ENCODE measurements at regions not wholly inside any gene's neighbourhood (a gene's known extent, or its start where the extent isn't known, plus 50 kb on each side); places are given as distances from the start of the nearest gene placed in this dataset.
A peak's percentile ranks its signal among the peaks of the same experiment; 100 is the strongest.

GRCh38 chr1:234851450-234852438 is 241.8 kb upstream of the IRF2BP2 start:
- no peak overlapping the region for H3K27ac ChIP-seq (ENCODE audit: extremely low read depth, low read depth, low read length)
- no peaks in the 10 kb centered on the region for H3K9me3 ChIP-seq (ENCODE audit: control insufficient read depth, insufficient read depth, low read depth, low read length)
- POLR2A ChIA-PET, result interaction anchor here (1.0 to 1.6 kb wide), 2 partner anchors 12 to 23 kb away, joined by 3 read pairs; no protein-coding TSS in a partner anchor
- CTCF ChIA-PET, result interaction anchor here (0.7 to 1.2 kb wide), 2 partner anchors 12 to 1462 kb away, joined by 3 to 6 read pairs; no protein-coding TSS in a partner anchor
- peak; percentile 58 for TF ChIP-seq ZBTB48 (tag by site-specific recombination; IDR thresholded peaks at IDR 0.05)
- TF ChIP-seq ZFP69B (tag by site-specific recombination; IDR thresholded peaks at IDR 0.05), result peak; percentile 81
- peak; percentile 44 for TF ChIP-seq ZIC2 (tag by site-specific recombination; IDR thresholded peaks at IDR 0.05)
- no peak for TF ChIP-seq ZNF501 (tag by site-specific recombination; IDR thresholded peaks at IDR 0.05)
- 0 out of 2 replicates have a peak, but pooled peaks have one; percentile 28 for TF ChIP-seq ZNF335 (tag by site-specific recombination; conservative IDR thresholded peaks at IDR 0.05)
- no peak for TF ChIP-seq SCRT2 (tag by site-specific recombination; IDR thresholded peaks at IDR 0.05)
- TF ChIP-seq ZFP37 (tag by site-specific recombination; IDR thresholded peaks at IDR 0.05), result no peak
- no peak for TF ChIP-seq ZNF488 (tag by site-specific recombination; IDR thresholded peaks at IDR 0.05)
- TF ChIP-seq ZNF692 (tag by site-specific recombination; IDR thresholded peaks at IDR 0.05), result peak; percentile 94
- no peak for TF ChIP-seq ZFP41 (tag by site-specific recombination; IDR thresholded peaks at IDR 0.05; ENCODE audit: borderline replicate concordance)
- TF ChIP-seq KLF7 (tag by site-specific recombination; IDR thresholded peaks at IDR 0.05; ENCODE audit: borderline replicate concordance), result no peak
- peak; percentile 81; the same call in 1 of the 2 replicates for TF ChIP-seq MYNN (tag by site-specific recombination; IDR thresholded peaks at IDR 0.05; ENCODE audit: borderline replicate concordance)
- peak; percentile 44 for TF ChIP-seq ZBTB17 (tag by site-specific recombination; IDR thresholded peaks at IDR 0.05)
- peak; percentile 41; the same call in 1 of the 2 replicates for TF ChIP-seq ZNF600 (tag by site-specific recombination; IDR thresholded peaks at IDR 0.05)
- H3K36me3 ChIP-seq (ENCODE audit: control insufficient read depth in 2 of 2, insufficient read depth in 1 of 2, low read length in 2 of 2), result no peaks in the 10 kb centered on the region
- no peak overlapping the region for H3K4me3 ChIP-seq (ENCODE audit: low read depth, low read length)
- no peaks in the 10 kb centered on the region; the same call in 1 of the 2 replicates for H3K4me1 ChIP-seq (ENCODE audit: control insufficient read depth, insufficient read depth, low read length)

GRCh38 chr1:234849832-234850231 is 239.9 kb upstream of the IRF2BP2 start:
- Histone ChIP-seq H3K4me1 (ENCODE audit: control insufficient read depth, insufficient read depth, low read length) (no peaks in the 10 kb centered on the region; the same call in 1 of the 2 replicates), H3K27ac (ENCODE audit: extremely low read depth, low read depth, low read length) (no peak overlapping the region), H3K4me3 (ENCODE audit: low read depth, low read length) (no peak overlapping the region), H3K9me3 (ENCODE audit: control insufficient read depth, insufficient read depth, low read depth, low read length) (no peaks in the 10 kb centered on the region), H3K36me3 (ENCODE audit: control insufficient read depth in 2 of 2, insufficient read depth in 1 of 2, low read length in 2 of 2) (no peaks in the 10 kb centered on the region)
- TF ChIP-seq ZBTB17 (tag by site-specific recombination; IDR thresholded peaks at IDR 0.05) (peak; percentile 75), ZNF19 (tag by site-specific recombination; IDR thresholded peaks at IDR 0.05; ENCODE audit: low read depth) (no peak)
- CTCF ChIA-PET, result interaction anchor here (1.0 to 1.7 kb wide), 2 partner anchors 234 to 237 kb away, joined by 3 to 6 read pairs; no protein-coding TSS in a partner anchor
- POLR2A ChIA-PET, result no interaction called here

GRCh38 chr1:234848972-234849649 is 239.1 kb upstream of the IRF2BP2 start:
- no peak overlapping the region for H3K27ac ChIP-seq (ENCODE audit: extremely low read depth, low read depth, low read length)
- POLR2A ChIA-PET, result no interaction called here

More at GRCh38 chr1:234848972-234849649, 239.1 kb upstream of the IRF2BP2 start:
- TF ChIP-seq ZNF518A (tag by site-specific recombination; conservative IDR thresholded peaks at IDR 0.05; ENCODE audit: low read depth), result no peak
- TF ChIP-seq ZNF184 (tag by site-specific recombination; IDR thresholded peaks at IDR 0.05), result no peak
- no peak for TF ChIP-seq RBAK (tag by site-specific recombination; IDR thresholded peaks at IDR 0.05)
- TF ChIP-seq GLIS1 (tag by site-specific recombination; IDR thresholded peaks at IDR 0.05), result no peak
- no peak for TF ChIP-seq ZEB2 (tag by site-specific recombination; IDR thresholded peaks at IDR 0.05)
- no peak for TF ChIP-seq ZNF354C (tag by site-specific recombination; IDR thresholded peaks at IDR 0.05; ENCODE audit: borderline replicate concordance, low read depth)
- no peak for TF ChIP-seq ZNF621 (tag by site-specific recombination; IDR thresholded peaks at IDR 0.05)
- CTCF ChIA-PET, result interaction anchor here (1.0 kb wide), 1 partner anchor 237 kb away, joined by 3 read pairs; no protein-coding TSS in a partner anchor
- Histone ChIP-seq H3K4me1 (ENCODE audit: control insufficient read depth, insufficient read depth, low read length) (no peaks in the 10 kb centered on the region; the same call in 1 of the 2 replicates), H3K36me3 (ENCODE audit: control insufficient read depth in 2 of 2, insufficient read depth in 1 of 2, low read length in 2 of 2) (no peaks in the 10 kb centered on the region), H3K9me3 (ENCODE audit: control insufficient read depth, insufficient read depth, low read depth, low read length) (no peaks in the 10 kb centered on the region), H3K4me3 (ENCODE audit: low read depth, low read length) (no peak overlapping the region)

Data from HEK293 (cell line).